Osteocyte (in vitro differentiated cells): ENCODE measurements at regions not wholly inside any gene's neighbourhood (a gene's known extent, or its start where the extent isn't known, plus 50 kb on each side); places are given as distances from the start of the nearest gene placed in this dataset.

ENCODE experiments used
- DNase-seq: peaks from one replicate; pipeline ENCODE4 v3.0.0; 2021; ENCODE audit warnings: mixed read lengths; ENCODE audit not compliant: unreplicated experiment; ENCODE audit errors: extremely low spot score
- H3K27ac Mint-ChIP-seq: one replicate; pipeline ENCODE4 v1.8.0; 2021; ENCODE audit warnings: mild to moderate bottlenecking, mixed read lengths; ENCODE audit not compliant: unreplicated experiment
- H3K27me3 Mint-ChIP-seq: one replicate; pipeline ENCODE4 v1.8.0; 2021; ENCODE audit warnings: mixed read lengths; ENCODE audit not compliant: unreplicated experiment
- H3K36me3 Mint-ChIP-seq: one replicate; pipeline ENCODE4 v1.8.0; 2021; ENCODE audit warnings: mixed read lengths; ENCODE audit not compliant: unreplicated experiment
- H3K4me1 Mint-ChIP-seq: one replicate; pipeline ENCODE4 v1.8.0; 2021; ENCODE audit warnings: mixed read lengths; ENCODE audit not compliant: unreplicated experiment
- H3K4me3 Mint-ChIP-seq: one replicate; pipeline ENCODE4 v1.8.0; 2021; ENCODE audit warnings: mild to moderate bottlenecking, moderate library complexity, mixed read lengths; ENCODE audit not compliant: unreplicated experiment
- H3K9me3 Mint-ChIP-seq: one replicate; pipeline ENCODE4 v1.8.0; 2021; ENCODE audit warnings: mixed read lengths; ENCODE audit not compliant: unreplicated experiment
- CTCF ChIP-seq: fragments of 200-600 bp; sonication (generic); IDR thresholded peaks from 2 replicates; pipeline ENCODE4 v1.5.0; 2021; ENCODE audit warnings: antibody characterized with exemption, mild to moderate bottlenecking, moderate library complexity

GRCh38 chr20:10826111-10826510 is 152.3 kb upstream of the JAG1 start:
- Mint-ChIP-seq H3K36me3 (peaks cover 3% of the 10 kb centered on the region), H3K4me1 (peaks cover 5% of the 10 kb centered on the region), H3K9me3 (no peaks in the 10 kb centered on the region), H3K27ac (no peak overlapping the region), H3K27me3 (no peaks in the 10 kb centered on the region), H3K4me3 (no peak overlapping the region)
- no peak for TF ChIP-seq CTCF
- DNase-seq: no peak

- Mint-ChIP-seq H3K9me3 (no peaks in the 10 kb centered on the region), H3K27ac (no peak overlapping the region), H3K4me1 (peaks cover 5% of the 10 kb centered on the region), H3K36me3 (no peaks in the 10 kb centered on the region), H3K27me3 (no peaks in the 10 kb centered on the region), H3K4me3 (no peak overlapping the region)
- DNase-seq: no peak
- no peak for TF ChIP-seq CTCF
Observed at GRCh38 chr20:10828180-10828579, 154.4 kb upstream of the JAG1 start.

GRCh38 chr20:10832141-10832540 is 158.3 kb upstream of the JAG1 start:
- H3K4me3 Mint-ChIP-seq: no peak overlapping the region

GRCh38 chr20:10837901-10838300 is 164.1 kb upstream of the JAG1 start:
- Mint-ChIP-seq H3K36me3 (peaks cover 7% of the 10 kb centered on the region), H3K4me3 (no peak overlapping the region), H3K27me3 (no peaks in the 10 kb centered on the region), H3K9me3 (peaks cover 14% of the 10 kb centered on the region), H3K27ac (no peak overlapping the region), H3K4me1 (peaks cover 7% of the 10 kb centered on the region)
- no peak for TF ChIP-seq CTCF
- DNase-seq: no peak

More at GRCh38 chr20:10832141-10832540, 158.3 kb upstream of the JAG1 start:
- H3K4me1 Mint-ChIP-seq: no peaks in the 10 kb centered on the region
- H3K9me3 Mint-ChIP-seq: no peaks in the 10 kb centered on the region
- H3K36me3 Mint-ChIP-seq: no peaks in the 10 kb centered on the region
- H3K27me3 Mint-ChIP-seq: no peaks in the 10 kb centered on the region
- no peak overlapping the region for H3K27ac Mint-ChIP-seq
- no peak for DNase-seq
- no peak for TF ChIP-seq CTCF

GRCh38 chr20:10842116-10842515 is 168.3 kb upstream of the JAG1 start:
- Mint-ChIP-seq H3K4me3 (no peak overlapping the region), H3K4me1 (peaks cover 15% of the 10 kb centered on the region), H3K27ac (no peak overlapping the region), H3K9me3 (peaks cover 14% of the 10 kb centered on the region), H3K27me3 (no peaks in the 10 kb centered on the region), H3K36me3 (peaks cover 7% of the 10 kb centered on the region)
- no peak for TF ChIP-seq CTCF
- no peak for DNase-seq
